ENCODE measurements at regions not wholly inside any gene's neighbourhood (a gene's known extent, or its start where the extent isn't known, plus 50 kb on each side); places are given as distances from the start of the nearest gene placed in this dataset.
A peak's percentile ranks its signal among the peaks of the same experiment; 100 is the strongest.

DNA sequence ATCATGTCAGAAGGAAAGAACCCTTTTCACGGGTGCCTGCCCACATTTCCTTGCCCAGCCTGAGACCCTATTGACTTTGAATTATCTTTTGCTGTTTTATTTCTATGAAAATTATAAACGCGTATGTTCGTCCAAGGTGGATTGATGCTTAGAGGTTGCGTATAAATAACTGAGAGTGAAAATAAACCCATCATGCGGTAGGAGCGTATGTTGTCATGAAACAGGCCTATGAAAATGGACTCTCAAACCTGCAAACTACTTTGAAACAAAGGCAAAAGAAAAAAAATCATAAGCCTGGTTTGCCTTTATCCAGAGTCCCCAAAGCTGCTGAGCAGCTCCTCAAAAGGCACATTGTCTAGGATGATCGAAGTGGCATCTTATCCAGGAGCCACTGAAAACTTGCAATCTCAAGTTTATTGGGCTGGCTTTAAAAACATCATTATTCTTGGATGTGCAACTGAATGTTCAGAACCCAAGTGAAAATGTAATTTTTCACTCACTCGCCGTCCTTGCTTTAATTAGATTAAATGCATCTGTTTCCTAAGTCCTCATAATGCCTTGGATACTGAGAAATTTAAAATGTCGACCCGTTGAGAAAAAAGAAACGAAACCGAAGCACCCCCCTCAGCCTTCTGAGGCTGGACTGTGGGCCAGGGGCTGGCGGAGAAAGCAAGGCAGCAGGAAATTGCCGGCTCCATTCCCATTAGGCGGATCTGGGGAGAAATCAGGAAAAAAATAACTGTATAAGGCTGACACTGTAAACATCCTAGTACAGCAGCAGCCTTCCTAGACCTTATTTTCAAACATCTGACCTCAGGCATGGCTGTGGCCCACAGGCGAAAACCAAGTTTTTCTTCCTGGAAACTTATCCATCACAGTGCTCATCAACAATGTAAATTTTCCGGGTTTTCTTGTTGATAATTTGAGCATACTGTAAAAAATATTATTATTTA lies 82.9 kb upstream of the PPARA start:
- no peak for DNase-seq

DNA sequence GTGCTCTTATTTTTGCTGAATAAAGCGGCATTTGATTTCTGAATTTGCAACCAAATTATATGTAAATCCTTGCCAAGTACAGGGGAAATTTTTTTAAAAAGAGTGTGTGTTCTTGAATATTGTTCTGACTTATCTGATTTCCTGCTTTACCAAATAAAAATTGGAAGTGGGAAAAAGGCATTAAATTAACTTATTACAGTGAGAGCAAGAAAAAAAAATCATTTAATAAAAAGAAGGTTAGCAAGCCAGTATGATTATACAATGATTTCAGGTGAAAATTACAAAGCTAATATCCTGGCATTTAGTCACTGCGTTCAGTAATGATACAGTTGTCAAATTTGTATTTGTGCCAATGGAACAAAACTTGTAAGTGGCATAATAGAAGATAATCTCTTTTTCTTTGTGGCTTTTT lies 82.1 kb upstream of the PPARA start:
- no peak for DNase-seq

DNA sequence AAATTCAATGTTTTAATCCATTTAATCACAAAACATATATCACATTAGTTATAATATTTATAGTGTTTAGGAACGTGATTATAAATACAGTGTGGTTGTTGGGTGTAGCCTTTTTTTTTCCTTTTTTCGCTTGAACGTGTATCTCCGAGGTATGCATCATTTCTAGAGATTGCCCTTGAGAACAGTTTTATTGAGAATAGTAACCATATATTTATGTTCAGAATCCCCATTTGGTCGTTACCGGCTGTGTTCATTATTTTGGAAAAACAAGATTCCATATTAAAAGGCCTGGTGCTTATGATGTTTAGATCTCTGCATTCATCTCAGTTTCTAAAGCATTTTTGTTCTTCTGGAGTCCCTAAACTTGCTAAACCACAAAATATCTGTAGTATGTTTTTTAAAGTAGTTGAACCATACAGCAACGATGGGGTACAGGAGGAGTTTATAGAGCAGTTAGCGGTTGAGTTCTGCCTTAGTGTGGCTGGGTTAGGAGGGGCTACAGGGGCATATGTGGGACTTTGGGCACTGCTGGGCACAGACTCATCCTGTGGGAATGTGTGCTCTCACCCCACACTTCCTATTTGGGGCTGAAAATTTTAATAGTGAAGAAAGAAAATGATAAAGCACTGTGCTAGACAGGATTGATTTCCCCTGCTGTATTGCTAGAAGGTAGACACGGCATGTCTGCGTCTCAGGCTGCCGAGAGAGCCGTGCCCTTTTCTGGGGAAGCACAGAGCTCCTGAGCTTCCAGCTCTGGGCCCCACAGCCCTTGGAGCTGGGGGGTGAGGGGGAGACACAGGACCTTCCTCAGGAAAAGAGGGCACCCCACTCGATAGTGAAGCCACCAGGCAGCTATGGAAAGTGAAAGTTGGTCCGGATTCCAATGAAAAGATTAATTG lies 81.5 kb upstream of the PPARA start:
- DNase-seq: peak; percentile 24

DNA sequence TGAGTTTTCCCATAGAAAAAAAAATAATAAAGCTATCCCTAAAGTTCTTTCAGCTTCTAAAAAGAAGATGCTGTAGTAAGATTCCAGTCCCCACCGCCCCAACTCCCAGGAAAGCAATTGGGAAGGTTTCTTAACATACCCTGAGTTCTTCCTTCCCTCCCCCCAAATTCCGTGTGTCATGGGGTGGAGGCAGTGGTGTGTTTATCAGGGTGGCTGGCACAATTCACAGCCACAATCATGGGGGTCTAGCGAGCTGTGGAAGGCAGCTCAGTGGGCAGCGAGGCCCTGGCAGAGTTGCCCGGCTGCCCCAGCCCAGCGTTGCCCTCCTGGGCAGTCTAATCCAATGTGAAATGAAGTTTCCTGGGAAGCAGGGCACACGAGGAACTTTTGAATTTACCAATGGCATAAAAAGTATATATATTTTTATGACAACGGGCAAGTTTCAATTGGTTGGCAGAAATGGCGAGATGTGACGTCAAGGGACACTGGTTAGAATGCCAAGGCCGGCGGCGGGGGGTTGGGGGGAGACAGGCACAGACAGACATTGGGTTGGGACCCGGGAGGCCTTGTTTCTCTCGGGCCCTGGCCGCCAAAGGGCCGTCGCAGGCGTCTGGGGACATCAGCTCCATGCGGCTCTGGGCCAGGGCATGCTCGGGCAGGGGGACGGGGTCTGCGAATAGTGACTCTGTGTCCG lies 80.7 kb upstream of the PPARA start:
- DNase-seq: no peak

DNA sequence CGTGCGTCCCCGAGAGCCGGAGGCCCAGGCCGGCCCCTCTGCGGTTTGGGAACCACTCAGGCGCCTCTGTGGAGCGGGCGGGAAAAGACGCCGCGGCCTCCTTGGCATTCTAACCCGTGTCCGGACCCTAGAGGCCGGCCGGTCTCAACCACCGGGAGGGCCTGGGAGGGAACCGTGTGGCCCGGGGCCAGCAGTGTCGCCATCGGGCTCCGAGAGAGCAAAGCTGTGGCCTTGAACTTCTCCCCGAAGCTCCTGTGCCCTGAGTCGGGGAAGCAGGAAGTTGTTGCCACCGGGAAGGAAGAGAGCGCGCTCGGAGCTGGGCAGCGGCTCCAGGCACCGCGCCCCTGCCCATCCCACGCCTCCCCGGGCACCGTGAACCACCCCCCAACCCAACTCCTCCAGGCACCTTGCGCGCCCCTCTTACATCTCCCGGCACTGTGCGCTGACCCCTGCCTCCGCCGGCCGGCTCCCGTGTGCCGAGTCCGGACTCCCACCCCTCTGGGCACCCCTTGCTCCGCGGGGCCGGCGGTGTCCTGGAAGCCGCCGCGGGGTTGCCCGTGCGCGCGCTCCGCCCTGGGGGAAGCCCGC lies 80.0 kb upstream of the PPARA start:
- DNase-seq: peak; percentile 76

DNA sequence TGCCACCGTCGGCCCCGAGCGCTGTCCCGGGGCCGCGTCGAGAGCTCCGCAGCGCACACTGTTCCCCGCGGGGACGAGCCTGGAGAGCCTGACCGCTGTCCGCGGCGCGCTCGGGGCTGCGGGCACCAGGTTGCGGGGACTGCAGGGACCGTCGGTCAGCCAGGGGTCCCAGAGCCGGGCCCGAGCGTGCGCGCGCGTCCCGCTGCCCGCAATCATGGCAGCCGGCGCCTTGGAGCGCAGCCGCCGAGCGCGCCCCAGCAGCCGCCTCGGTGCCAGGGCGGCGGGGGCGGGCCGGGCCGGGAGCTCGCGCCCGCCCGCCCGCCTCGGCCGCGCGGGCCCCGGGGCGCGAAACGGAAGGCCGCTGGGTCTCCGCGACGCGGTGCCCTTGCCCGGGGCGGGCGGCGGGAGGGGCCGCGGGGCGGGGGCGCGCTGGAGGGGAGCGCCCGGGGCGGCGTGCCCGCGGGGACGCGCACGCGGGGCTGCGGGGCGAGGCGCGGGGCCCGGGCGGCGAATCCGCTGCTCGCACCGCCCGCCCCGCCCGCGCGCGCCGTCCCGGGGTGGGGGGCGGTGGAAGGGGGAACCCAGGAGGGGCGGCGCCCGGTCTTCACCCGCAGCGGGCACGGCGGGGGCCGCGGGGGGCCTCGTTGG lies 79.4 kb upstream of the PPARA start:
- DNase-seq: no peak

DNA sequence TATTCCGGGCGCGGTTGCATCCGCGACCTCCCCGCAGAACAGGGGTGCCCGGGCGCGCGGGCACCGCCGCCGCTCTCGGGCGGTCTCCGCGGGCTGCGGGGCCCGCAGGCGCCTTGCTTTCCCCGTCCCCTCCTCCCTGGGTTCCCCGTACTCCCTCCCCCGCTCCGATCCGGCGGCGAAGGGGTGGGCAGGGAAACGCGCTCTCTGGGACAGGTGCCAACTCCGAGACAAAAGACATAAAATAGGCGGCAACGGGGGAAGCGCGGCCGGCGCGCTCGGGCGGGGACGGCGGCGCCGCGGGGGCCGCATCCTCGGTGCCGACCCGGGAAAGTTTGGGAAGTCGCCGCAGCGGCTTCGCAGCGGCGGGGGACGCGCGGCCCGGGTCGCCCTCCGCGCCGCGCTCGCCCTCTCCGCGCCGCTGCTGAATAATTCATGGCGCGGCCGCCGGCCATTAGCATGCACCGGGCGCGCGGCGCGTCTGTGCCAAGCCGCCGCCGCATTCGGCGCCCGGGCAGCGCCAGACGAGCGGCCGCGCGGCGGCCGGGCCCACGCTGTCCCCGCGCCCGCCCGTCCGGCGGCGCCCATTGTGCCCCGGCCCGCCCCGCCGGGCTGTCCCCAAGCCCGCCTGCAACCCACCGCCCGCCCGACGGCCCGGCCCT lies 78.7 kb upstream of the PPARA start:
- peak; percentile 52 for DNase-seq

DNA sequence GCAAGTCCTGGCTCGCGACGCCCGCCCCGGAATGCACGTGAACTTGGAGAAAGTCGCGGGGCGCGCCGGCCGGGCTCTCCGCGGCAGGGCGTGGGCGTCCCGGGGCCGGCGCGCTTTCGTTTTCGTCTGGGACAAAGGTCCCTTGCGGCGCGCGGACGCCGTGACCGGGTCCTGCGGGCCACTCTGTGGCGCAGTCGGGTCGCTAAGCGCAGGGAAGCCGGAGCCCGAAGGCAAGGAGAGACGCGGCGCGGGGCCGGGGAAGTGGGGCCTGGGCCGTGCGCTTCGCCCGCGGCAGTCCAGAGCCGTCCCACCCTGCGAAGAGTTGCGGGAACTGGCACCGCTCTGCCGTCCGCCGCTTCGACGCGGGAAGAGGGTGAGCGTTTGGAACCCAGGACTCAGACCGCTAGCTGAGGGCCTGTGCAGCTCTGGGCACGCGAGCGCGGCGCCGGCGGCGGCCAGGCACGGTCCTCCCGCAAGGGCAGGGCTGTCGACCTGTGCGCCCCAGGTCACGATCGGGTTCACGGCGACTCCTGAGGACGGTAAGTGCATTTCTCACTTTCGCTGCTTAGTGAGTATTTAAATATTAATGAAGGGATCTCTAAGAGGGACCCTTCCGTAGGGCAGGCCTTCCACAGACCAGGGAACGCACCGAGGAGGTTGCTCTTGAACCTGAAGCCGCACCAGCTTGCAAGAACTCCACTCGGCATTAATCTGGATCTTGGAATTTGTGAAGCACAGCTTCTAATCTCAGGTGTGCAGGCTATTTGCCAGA lies 78.0 kb upstream of the PPARA start:
- peak; percentile 73 for DNase-seq

DNA sequence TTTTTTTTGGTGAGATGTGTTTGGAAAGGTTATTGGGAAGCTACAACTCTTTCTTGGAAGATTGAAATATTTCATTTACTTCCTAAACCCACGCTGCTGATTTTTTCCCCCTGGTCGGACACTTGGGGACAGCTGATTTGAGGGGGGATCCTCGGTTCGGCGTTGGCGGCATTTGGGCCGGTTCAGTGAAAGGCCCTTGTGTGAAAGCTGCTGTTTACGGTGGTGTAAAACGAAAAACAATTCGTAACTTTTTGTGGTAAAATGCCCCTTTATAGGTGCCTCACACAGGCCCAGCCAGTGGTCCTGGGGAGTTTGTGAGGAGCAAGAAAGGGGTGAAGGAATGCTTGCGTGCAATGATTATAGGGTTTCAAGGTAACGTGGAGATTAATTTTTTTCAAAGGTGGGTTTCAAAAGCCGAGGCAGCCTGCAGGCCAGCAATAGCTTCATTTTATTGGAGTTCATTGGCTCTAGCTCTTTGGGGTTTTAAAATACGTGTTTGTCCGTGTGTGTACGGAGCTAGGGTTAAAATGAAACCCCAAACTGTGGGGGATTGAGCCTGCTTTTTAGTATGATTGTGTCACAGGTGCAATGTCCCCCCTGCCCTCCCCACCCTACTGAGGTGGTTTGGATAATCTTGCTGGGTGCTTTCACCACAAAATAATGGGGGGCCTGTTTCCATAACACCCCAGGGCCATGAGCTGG lies 77.2 kb upstream of the PPARA start:
- no peak for DNase-seq

DNA sequence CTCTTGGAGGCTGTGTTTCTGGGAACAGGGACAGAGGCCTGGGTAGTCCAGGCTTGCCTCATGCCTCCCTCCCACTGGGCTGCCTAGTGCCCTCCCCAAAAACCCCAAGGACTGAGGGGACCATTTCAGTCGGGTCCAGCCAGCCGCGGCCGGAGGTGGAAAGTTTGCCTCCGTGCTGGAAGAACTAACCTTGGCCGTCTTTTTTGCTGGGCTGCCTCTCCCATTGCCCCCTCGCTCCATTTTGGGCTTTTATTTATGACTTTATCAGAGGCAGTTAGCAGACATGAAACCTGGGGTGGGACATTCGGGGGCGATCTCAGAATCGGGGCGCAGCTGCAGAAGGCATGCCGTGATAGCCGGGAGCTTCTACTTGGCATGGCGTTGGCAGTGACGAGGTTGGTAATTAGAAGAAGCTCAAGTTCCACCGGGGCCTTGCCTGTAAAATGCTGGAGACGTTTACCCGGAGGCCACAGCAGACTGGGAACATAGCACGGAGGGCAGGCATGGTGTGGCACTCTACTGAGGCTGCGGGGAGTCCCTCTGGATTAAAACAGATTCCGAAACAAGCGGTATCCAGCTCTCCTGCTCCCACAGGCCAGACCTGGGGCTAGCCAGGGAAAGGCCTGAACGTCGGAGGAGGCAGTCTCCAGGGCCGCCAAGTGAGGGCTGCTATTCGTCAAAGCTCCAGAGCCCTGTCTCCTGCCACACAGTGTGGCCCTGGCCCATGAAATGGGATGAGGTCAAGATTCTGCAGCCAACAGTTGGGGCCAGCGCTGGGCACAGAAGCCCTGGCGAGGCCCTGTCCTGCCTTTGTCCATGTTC lies 76.4 kb upstream of the PPARA start:
- no peak for DNase-seq

DNA sequence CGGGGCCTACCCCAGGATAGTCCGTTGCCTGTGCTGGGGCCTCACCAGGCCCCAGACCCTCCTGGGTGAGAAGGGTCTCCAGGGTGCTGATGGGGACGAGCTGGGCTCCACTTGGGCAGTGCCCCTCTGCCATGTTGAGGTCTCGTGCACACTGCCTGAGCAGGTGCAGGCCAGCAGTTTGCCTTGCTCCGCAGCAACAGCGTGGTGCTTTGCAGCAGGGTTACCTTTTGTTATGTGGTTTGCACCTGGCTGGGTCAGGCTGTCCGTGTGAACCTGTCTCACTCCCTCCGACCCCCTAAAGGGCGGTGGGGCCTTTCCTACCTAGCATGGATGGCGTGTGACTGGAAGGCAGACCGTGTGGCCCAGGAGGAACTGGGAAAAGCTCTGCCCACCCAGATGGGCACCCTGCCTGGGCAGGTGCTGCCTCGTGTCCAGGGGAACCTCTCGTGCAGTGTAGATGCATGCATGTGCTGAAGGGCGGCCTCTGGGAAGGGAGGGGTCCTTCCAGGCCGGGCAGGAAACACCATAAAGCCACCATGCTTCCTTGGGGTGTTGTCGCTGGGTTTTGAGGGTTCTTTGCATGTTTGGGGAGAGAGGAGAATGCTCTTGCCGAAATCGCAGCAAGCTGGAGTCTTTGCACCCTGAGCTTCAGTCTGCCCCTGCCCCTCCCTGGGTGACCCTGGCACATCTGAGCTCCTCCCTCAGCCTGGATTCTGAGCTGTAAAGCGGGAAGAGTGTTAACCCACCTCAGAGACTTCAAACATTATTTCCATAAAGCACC lies 75.4 kb upstream of the PPARA start:
- DNase-seq: no peak

DNA sequence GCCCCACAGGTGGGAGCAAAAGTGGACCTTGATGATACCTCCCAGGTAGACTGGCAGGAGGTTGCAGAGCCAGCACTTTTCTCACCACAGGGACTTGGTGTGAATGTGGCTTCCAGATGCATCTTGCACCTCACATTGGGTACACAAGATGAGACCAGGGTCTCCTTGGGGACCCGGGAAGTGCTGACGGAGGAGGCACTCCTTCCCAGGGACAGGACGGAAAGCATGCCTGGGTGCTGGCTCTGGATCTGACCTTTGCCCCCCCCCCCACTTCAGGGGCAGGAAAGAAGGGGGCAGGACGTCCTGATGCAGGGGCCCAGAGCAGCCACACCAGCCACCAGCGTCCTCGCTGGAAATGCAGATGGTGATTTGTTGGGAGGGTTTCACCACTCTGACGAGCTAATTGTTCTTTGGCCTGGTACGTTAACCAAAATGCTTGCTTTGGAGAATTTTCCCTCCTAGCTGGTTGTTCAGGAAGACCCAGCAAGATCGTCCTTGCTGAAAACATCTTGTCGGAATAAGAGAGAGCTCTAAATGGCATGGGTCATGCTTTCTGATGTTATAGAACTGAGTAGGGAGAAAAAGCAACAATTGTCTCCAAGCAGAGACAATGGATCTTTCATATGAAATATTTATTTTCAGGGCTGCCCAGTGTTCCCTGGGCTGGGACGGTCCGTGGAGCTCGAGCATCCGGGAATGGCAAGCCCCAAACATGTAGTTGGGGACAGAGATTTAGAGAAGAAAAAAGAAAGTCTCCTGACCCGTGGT lies 74.4 kb upstream of the PPARA start:
- DNase-seq: no peak

DNA sequence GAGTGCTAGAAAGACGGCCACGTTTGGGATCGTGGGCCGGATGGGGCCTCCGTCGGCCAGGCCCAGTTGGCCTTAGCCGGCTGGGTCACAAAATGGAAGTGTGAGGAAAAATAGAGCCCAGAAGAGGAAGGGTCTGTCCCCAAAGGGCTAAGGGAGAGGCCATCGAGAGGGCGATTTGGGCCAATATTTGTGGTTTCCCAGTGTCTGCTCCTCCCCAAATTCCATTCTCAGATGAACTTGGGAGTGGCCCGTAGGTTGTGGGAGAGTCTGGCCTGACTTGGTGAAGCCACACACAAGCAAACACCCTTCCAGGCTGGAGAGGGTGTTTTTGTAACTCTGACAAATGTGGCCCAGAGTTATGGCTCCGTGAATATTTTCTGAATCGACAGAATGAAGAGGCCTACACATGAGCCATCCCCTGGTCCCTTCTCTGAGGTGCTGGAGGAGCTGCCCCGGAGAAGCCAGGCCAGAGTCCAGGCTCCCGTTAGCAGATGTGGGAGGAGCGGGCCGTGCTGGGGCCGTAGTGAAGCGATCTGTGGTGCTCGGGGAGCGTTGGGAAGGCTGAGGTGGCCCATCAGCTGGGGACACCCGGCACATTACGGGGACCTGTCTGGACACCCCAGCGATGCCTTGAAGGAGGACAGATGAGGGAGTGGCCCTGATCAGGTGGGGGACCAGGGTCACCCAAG lies 73.5 kb upstream of the PPARA start:
- no peak for DNase-seq

DNA sequence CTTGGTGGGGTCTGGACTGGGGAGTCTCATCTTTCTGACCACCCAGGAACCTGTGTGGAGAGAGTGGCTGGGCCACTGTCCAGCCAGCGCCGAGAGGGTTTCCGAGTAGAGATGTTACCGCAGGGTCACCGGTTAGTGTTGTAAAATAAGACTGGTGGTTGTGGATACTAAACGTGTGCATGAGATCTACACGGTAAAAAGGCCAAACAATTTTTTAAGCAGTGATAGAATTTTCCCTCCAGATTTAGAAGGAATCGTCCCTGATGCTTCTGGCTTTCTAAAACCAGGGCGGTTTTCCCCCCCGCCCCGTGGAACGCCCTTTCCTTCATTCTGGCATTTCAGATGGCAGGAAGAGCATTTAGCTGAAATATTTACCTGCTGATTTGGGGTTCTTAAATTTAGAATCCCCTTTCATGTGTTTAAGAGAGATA lies 72.6 kb upstream of the PPARA start:
- no peak for DNase-seq

DNA sequence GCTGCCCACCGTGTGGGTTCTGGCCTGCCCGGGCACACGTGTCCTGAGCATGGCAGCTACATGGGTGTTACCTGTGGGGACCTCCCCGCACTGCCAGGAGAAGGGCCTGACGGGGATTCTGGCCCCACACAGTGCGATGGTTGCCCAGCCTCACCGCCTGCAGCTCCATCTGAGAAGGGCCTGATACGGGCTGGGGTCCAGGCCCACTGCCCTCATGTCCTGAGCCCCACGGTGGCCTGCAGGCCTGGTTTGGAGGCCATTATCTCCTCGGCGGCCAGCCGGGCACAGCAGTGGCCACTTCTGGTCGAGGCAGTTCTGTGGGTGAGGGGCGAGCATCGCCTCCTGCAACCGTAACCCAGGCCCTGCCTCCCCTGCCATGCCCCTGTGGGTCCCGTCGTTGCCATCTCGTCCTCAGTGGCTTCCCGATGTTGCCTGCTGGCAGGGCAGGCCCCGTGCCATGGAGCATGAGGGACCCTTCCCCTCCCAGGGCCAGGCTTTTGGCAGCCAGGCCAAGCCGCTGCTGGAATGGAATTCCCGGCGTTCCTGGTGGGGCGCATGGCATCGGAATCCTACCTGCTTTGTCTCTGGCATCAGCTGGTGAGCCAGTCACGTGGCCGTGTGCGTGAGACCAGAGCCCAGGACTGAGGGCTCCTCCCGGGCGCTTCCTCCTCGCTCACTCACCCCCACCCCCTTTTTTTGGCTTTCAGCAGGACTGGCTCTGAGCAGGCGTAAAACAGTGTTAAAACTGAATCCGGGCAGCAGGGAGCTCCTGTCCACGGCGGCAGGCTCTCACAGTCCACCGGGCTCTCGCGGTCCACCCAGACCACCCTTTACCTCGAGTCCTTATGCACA lies 71.9 kb upstream of the PPARA start:
- DNase-seq: no peak
